Activated CD8-positive, alpha-beta T cell treated with anti-CD3 and anti-CD28 coated beads for 36 hours (primary cell): ENCODE measurements at regions not wholly inside any gene's neighbourhood (a gene's known extent, or its start where the extent isn't known, plus 50 kb on each side); places are given as distances from the start of the nearest gene placed in this dataset.

ENCODE experiments used
- ATAC-seq: fragments of 200-7000 bp; cut with Tn5 transposase; one replicate; pipeline ENCODE4 v1.10.0; 2021; ENCODE audit warnings: mild to moderate bottlenecking, moderate library complexity
- CTCF ChIA-PET: fragments of 350-600 bp; sonication (Branson Sonifier 250); formaldehyde crosslinking; loops from one replicate; lab custom pipeline; 2021; ENCODE audit warnings: antibody characterized with exemption; lab: Charles Lee
- POLR2A ChIA-PET: fragments of 350-600 bp; sonication (Branson Sonifier 250); formaldehyde crosslinking; loops from one replicate; lab custom pipeline; 2021; ENCODE audit warnings: antibody characterized with exemption; lab: Charles Lee
- DNase-seq: peaks from one replicate; pipeline ENCODE4 v3.0.0-alpha.2; 2020
- H3K27ac Mint-ChIP-seq: one replicate; pipeline ENCODE4 v1.8.0; 2021; ENCODE audit warnings: mild to moderate bottlenecking, mixed read lengths
- H3K27me3 Mint-ChIP-seq: one replicate; pipeline ENCODE4 v1.8.0; 2021; ENCODE audit warnings: mixed read lengths
- H3K36me3 Mint-ChIP-seq: one replicate; pipeline ENCODE4 v1.8.0; 2021; ENCODE audit warnings: low read depth, mixed read lengths
- H3K4me1 Mint-ChIP-seq: one replicate; pipeline ENCODE4 v1.8.0; 2021; ENCODE audit warnings: low read depth, mixed read lengths
- H3K4me3 Mint-ChIP-seq: one replicate; pipeline ENCODE4 v1.8.0; 2021; ENCODE audit warnings: mild to moderate bottlenecking, moderate library complexity, mixed read lengths
- H3K9me3 Mint-ChIP-seq: one replicate; pipeline ENCODE4 v1.8.0; 2021; ENCODE audit warnings: mixed read lengths
- CTCF ChIP-seq: fragments of 200-600 bp; IDR thresholded peaks from one replicate; pipeline ENCODE4 v1.8.0; 2022; ENCODE audit warnings: antibody characterized with exemption, mild to moderate bottlenecking
- intact Hi-C: fragments of 100-400 bp; cut with micrococcal nuclease; formaldehyde crosslinking; loops from one replicate; pipeline ENCODE4 v1.10.0; 2022

DNA sequence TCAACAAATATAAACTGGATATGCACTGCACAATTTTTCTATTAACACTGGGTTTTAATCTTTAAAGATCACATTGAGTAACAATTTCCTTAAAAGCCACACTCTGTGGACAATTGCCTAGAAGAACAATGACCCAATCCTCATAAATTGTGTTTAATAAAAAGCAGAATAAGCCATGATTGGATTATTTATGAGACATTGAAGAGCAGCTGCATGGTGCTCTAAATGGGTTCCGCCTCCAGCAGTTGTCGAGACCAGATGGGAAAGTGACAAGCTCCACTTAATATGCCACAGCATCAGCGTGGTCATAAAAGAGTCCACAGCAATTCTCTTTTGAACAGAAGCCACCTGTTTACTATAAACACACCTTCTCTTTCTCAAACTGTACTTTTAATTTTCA, 635.2 kb upstream of the FRG1 start:
- H3K27ac Mint-ChIP-seq, result no peak overlapping the region
- no peak for TF ChIP-seq CTCF
- no peaks in the 10 kb centered on the region for H3K9me3 Mint-ChIP-seq
- no peaks in the 10 kb centered on the region for H3K4me1 Mint-ChIP-seq
- intact Hi-C loops, result no loop called here
- no peaks in the 10 kb centered on the region for H3K36me3 Mint-ChIP-seq
- ChIA-PET CTCF (no interaction called here), POLR2A (no interaction called here)
- H3K4me3 Mint-ChIP-seq, result no peak overlapping the region
- DNase-seq, result no peak
- H3K27me3 Mint-ChIP-seq, result no peaks in the 10 kb centered on the region
- no peak for ATAC-seq

- no peaks in the 10 kb centered on the region for H3K27me3 Mint-ChIP-seq
- TF ChIP-seq CTCF, result no peak
- peaks cover 8% of the 10 kb centered on the region for H3K9me3 Mint-ChIP-seq
- H3K4me3 Mint-ChIP-seq, result no peak overlapping the region
- intact Hi-C loops, result no loop called here
- DNase-seq (no peak), ATAC-seq (no peak)
- POLR2A ChIA-PET, result no interaction called here
- H3K4me1 Mint-ChIP-seq, result no peaks in the 10 kb centered on the region
- H3K36me3 Mint-ChIP-seq, result no peaks in the 10 kb centered on the region
- CTCF ChIA-PET, result no interaction called here
- no peak overlapping the region for H3K27ac Mint-ChIP-seq
These were observed 629.4 kb upstream of the FRG1 start for GRCh38 chr4:189311251-189311650.

GRCh38 chr4:189313064-189313463, 627.6 kb upstream of the FRG1 start:
- Mint-ChIP-seq H3K9me3 (peaks cover 8% of the 10 kb centered on the region), H3K4me3 (no peak overlapping the region), H3K36me3 (no peaks in the 10 kb centered on the region), H3K4me1 (no peaks in the 10 kb centered on the region), H3K27me3 (no peaks in the 10 kb centered on the region), H3K27ac (no peak overlapping the region)
- TF ChIP-seq CTCF, result no peak
- POLR2A ChIA-PET, result no interaction called here
- no peak for DNase-seq
- intact Hi-C loops, result no loop called here
- ATAC-seq, result no peak
- CTCF ChIA-PET, result interaction anchor here (1.5 kb wide), 1 partner anchor 27 kb away, joined by 4 read pairs; no protein-coding TSS in a partner anchor

DNA sequence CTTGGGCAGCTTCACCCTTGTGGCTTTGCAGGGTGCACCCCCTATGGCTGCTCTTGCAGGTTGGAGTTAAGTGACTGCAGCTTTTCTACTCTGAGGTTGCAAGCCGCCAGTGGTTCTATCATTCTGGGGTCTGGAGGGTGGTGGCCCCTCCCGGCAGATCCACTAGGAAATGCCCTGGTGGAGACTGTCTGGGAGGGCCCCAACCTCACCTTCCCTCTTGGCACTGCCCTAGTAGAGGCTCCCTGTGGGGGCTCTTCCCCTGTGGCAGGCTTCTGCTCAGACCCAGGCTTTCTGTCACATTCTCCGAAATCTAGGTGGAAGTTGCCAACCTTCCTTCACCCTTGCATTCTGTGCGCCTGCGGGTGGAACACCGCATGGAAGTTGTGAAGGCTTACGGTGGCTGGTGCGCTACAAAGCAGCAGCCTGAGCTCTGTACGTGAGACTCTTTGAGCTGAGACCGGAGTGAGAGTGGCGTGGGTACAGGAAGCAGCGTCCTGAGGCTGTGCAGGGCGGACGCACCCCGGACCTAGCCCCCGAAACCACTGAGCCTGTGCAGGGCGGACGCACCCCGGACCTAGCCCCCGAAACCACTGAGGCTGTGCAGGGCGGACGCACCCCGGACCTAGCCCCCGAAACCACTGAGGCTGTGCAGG, 626.7 kb upstream of the FRG1 start:
- DNase-seq (no peak), ATAC-seq (no peak)
- intact Hi-C loops, result no loop called here
- TF ChIP-seq CTCF, result no peak
- POLR2A ChIA-PET, result no interaction called here
- H3K4me1 Mint-ChIP-seq, result no peaks in the 10 kb centered on the region
- CTCF ChIA-PET, result no interaction called here
- H3K27me3 Mint-ChIP-seq, result no peaks in the 10 kb centered on the region
- H3K9me3 Mint-ChIP-seq, result peaks cover 8% of the 10 kb centered on the region
- H3K4me3 Mint-ChIP-seq, result no peak overlapping the region
- H3K36me3 Mint-ChIP-seq, result no peaks in the 10 kb centered on the region
- no peak overlapping the region for H3K27ac Mint-ChIP-seq

- Mint-ChIP-seq H3K27me3 (no peaks in the 10 kb centered on the region), H3K9me3 (peaks cover 12% of the 10 kb centered on the region), H3K4me1 (no peaks in the 10 kb centered on the region), H3K36me3 (no peaks in the 10 kb centered on the region), H3K4me3 (no peak overlapping the region), H3K27ac (no peak overlapping the region)
- ATAC-seq, result no peak
- no peak for DNase-seq
- intact Hi-C loops, result no loop called here
- CTCF ChIA-PET, result no interaction called here
- POLR2A ChIA-PET, result no interaction called here
- no peak for TF ChIP-seq CTCF
These were observed 618.2 kb upstream of the FRG1 start for GRCh38 chr4:189322426-189322825.
